Cardiac muscle cell (in vitro differentiated cells and primary cell): ENCODE measurements at regions not wholly inside any gene's neighbourhood (a gene's known extent, or its start where the extent isn't known, plus 50 kb on each side); places are given as distances from the start of the nearest gene placed in this dataset.

Experiments
- DNase-seq, 2 donors: peaks; one replicate each; pipeline versions ENCODE4 v3.0.0 to v3.0.0-alpha.2; 2010 to 2017; ENCODE audit warnings: low read depth in 1 of 2, low spot score in 1 of 2
- H3K27ac ChIP-seq: fragments of 200-600 bp; sonication (generic); 2 replicates; pipeline ENCODE4 v1.5.1; 2016
- H3K27me3 ChIP-seq: fragments of 200-600 bp; sonication (generic); 2 replicates; pipeline ENCODE4 v1.6.0; 2016; ENCODE audit warnings: control low read depth
- H3K36me3 ChIP-seq: fragments of 200-600 bp; sonication (generic); 2 replicates; pipeline ENCODE4 v1.5.1; 2016; ENCODE audit warnings: control low read depth
- H3K4me1 ChIP-seq: fragments of 200-600 bp; sonication (generic); 2 replicates; pipeline ENCODE4 v1.8.1; 2017; ENCODE audit warnings: low read depth, mild to moderate bottlenecking, mixed run types
- H3K4me3 ChIP-seq: fragments of 200-600 bp; sonication (generic); 2 replicates; pipeline ENCODE4 v1.5.1; 2016; ENCODE audit warnings: mild to moderate bottlenecking
- H3K9me3 ChIP-seq: fragments of 200-600 bp; sonication (generic); 2 replicates; pipeline ENCODE4 v1.5.1; 2017; ENCODE audit warnings: low read depth, mild to moderate bottlenecking, control low read depth
- CTCF ChIP-seq: IDR thresholded peaks from 2 replicates; pipeline ENCODE4 v1.5.1; 2012; ENCODE audit warnings: low read depth, mild to moderate bottlenecking, low read length

GRCh38 chr5:121755266-121755665 lies 96.4 kb upstream of the FTMT start:
- no peak overlapping the region for H3K27ac ChIP-seq
- H3K9me3 ChIP-seq = no peaks in the 10 kb centered on the region
- H3K27me3 ChIP-seq = no peaks in the 10 kb centered on the region
- no peak for DNase-seq
- H3K4me1 ChIP-seq = no peaks in the 10 kb centered on the region
- no peaks in the 10 kb centered on the region for H3K36me3 ChIP-seq
- H3K4me3 ChIP-seq = no peak overlapping the region
- no peak for TF ChIP-seq CTCF

- H3K27me3 ChIP-seq = no peaks in the 10 kb centered on the region
- H3K4me3 ChIP-seq = no peak overlapping the region
- H3K27ac ChIP-seq = no peak overlapping the region
- H3K36me3 ChIP-seq = no peaks in the 10 kb centered on the region
- H3K9me3 ChIP-seq = no peaks in the 10 kb centered on the region
- no peak for TF ChIP-seq CTCF
- DNase-seq = no peak
- H3K4me1 ChIP-seq = no peaks in the 10 kb centered on the region
These were observed 93.9 kb upstream of the FTMT start for GRCh38 chr5:121757753-121758152.

GRCh38 chr5:121758615-121759014 lies 93.1 kb upstream of the FTMT start:
- Histone ChIP-seq H3K4me1 (no peaks in the 10 kb centered on the region), H3K4me3 (no peak overlapping the region), H3K27me3 (no peaks in the 10 kb centered on the region), H3K36me3 (no peaks in the 10 kb centered on the region), H3K27ac (no peak overlapping the region), H3K9me3 (no peaks in the 10 kb centered on the region)
- no peak for TF ChIP-seq CTCF
- DNase-seq = no peak

- no peaks in the 10 kb centered on the region for H3K27me3 ChIP-seq
- no peak overlapping the region for H3K27ac ChIP-seq
- no peaks in the 10 kb centered on the region for H3K36me3 ChIP-seq
- DNase-seq = no peak
- no peak for TF ChIP-seq CTCF
- no peak overlapping the region for H3K4me3 ChIP-seq
- H3K9me3 ChIP-seq = no peaks in the 10 kb centered on the region
- no peaks in the 10 kb centered on the region for H3K4me1 ChIP-seq
These were observed 89.3 kb upstream of the FTMT start for GRCh38 chr5:121762426-121762825.

- DNase-seq = no peak
- Histone ChIP-seq H3K27ac (no peak overlapping the region), H3K27me3 (no peaks in the 10 kb centered on the region), H3K9me3 (no peaks in the 10 kb centered on the region), H3K36me3 (no peaks in the 10 kb centered on the region), H3K4me1 (no peaks in the 10 kb centered on the region), H3K4me3 (no peak overlapping the region)
- TF ChIP-seq CTCF = no peak
These were observed 88.0 kb upstream of the FTMT start for GRCh38 chr5:121763665-121764064.

- no peaks in the 10 kb centered on the region for H3K4me1 ChIP-seq
- no peaks in the 10 kb centered on the region for H3K27me3 ChIP-seq
- H3K9me3 ChIP-seq = no peaks in the 10 kb centered on the region
- TF ChIP-seq CTCF = no peak
- H3K27ac ChIP-seq = no peak overlapping the region
- H3K36me3 ChIP-seq = no peaks in the 10 kb centered on the region
- H3K4me3 ChIP-seq = no peak overlapping the region
- DNase-seq = no peak
These were observed 71.3 kb upstream of the FTMT start for GRCh38 chr5:121780406-121780805.
